Spleen (tissue), 7 donors: ENCODE measurements at regions not wholly inside any gene's neighbourhood (a gene's known extent, or its start where the extent isn't known, plus 50 kb on each side); places are given as distances from the start of the nearest gene placed in this dataset.
"Not testable (repeated sequence)": the region's sequence is repeated elsewhere in the genome, so short reads cannot be mapped to it uniquely, and the experiment has no call there.

Experiments
- POLR2A ChIP-seq, 3 donors: fragments of 450-650 bp; IDR thresholded peaks; one replicate each; pipeline ENCODE4 v1.5.1; 2017; ENCODE audit warnings: antibody characterized with exemption in 3 of 3, mild to moderate bottlenecking in 1 of 3
- POLR2AphosphoS5 ChIP-seq, 3 donors: sonication (generic); formaldehyde crosslinking; IDR thresholded peaks; one replicate each; pipeline ENCODE4 v1.5.1; 2017; ENCODE audit warnings: antibody characterized with exemption in 3 of 3
- TF ChIP-seq, protein P1 (sequence below), 11 experiments: fragments of 200-600 bp in 7 of 11; fragments of 450-650 bp in 4 of 11; sonication (generic) in 4 of 11; IDR thresholded peaks in 8 of 11; conservative IDR thresholded peaks in 3 of 11; 1 replicate in 7 of 11; 2 replicates in 4 of 11; pipeline versions ENCODE4 v1.4.0 to v1.8.0; 2016 to 2021; ENCODE audit warnings: antibody characterized with exemption in 11 of 11, inconsistent platforms in 4 of 11, mild to moderate bottlenecking in 1 of 11
- donor health status: DM: no; HTN: no; CAD: no; lungs with moderate emphysema.
- donor health status: DM: no; HTN: no; CAD: no.
- donor health status: DM: no; HTN: no; CAD: no.

DNA sequence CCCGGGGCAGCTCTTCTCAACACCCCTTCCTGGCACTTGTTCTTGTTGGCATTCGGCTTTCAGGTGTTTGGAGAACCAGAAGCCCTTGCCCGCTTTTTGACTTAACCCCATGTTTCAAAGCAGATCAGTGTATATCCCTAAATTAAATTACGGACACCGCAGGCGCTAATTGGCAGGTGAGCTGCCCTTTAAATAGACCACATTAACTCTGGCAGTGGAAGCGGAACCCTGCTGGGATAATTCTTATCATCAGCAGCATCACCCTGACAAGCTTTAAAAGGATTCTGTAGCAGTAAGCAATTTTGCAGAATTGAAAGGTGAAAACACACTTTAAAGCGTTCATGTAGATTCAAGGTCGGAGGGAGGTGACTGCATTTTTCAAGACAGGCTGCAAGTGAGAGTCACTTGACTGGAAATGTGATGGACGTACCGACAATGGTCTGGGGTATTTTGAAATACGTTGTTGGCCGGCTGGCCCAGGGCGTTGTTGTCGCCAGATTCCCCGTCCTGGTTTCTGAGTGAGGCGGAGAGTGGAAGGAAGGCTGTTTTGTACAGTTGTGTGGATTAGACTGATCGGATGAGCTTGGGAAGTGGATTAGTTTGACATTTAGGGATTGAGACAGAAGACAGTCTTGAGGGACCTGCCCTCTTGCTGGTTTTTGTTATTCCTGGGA is 94.2 kb upstream of the CRYM start:
- not testable (repeated sequence) for TF ChIP-seq POLR2A, POLR2AphosphoS5 (IDR thresholded peaks at IDR 0.05)
- TF ChIP-seq, protein P1, sequence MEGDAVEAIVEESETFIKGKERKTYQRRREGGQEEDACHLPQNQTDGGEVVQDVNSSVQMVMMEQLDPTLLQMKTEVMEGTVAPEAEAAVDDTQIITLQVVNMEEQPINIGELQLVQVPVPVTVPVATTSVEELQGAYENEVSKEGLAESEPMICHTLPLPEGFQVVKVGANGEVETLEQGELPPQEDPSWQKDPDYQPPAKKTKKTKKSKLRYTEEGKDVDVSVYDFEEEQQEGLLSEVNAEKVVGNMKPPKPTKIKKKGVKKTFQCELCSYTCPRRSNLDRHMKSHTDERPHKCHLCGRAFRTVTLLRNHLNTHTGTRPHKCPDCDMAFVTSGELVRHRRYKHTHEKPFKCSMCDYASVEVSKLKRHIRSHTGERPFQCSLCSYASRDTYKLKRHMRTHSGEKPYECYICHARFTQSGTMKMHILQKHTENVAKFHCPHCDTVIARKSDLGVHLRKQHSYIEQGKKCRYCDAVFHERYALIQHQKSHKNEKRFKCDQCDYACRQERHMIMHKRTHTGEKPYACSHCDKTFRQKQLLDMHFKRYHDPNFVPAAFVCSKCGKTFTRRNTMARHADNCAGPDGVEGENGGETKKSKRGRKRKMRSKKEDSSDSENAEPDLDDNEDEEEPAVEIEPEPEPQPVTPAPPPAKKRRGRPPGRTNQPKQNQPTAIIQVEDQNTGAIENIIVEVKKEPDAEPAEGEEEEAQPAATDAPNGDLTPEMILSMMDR (IDR thresholded peaks at IDR 0.05 in 8 of 11, conservative IDR thresholded peaks at IDR 0.05 in 3 of 11), result not testable (repeated sequence)
